Hepatocyte (in vitro differentiated cells): ENCODE measurements at regions not wholly inside any gene's neighbourhood (a gene's known extent, or its start where the extent isn't known, plus 50 kb on each side); places are given as distances from the start of the nearest gene placed in this dataset.

Source experiments
- DNase-seq: peaks from one replicate; pipeline ENCODE4 v3.0.0-alpha.2; 2016; ENCODE audit warnings: low spot score
- H2AFZ ChIP-seq: fragments of 200-600 bp; sonication (generic); 2 replicates; pipeline ENCODE4 v1.6.0; 2016; ENCODE audit warnings: antibody characterized with exemption, mild to moderate bottlenecking
- H3K27ac ChIP-seq: fragments of 200-600 bp; sonication (generic); 2 replicates; pipeline ENCODE4 v1.5.1; 2016; ENCODE audit warnings: mild to moderate bottlenecking
- H3K27me3 ChIP-seq: fragments of 200-600 bp; sonication (generic); 2 replicates; pipeline ENCODE4 v1.6.1; 2016
- H3K36me3 ChIP-seq: fragments of 200-600 bp; sonication (generic); replicated peaks from 2 replicates; pipeline ENCODE4 v1.5.1; 2016; ENCODE audit warnings: low read depth; ENCODE audit not compliant: insufficient read depth
- H3K4me1 ChIP-seq: fragments of 200-600 bp; sonication (generic); 2 replicates; pipeline ENCODE4 v1.5.1; 2016; ENCODE audit warnings: mild to moderate bottlenecking, moderate library complexity; ENCODE audit not compliant: insufficient read depth
- H3K4me2 ChIP-seq: fragments of 200-600 bp; sonication (generic); 2 replicates; pipeline ENCODE4 v1.6.0; 2016
- H3K4me3 ChIP-seq: fragments of 200-600 bp; sonication (generic); 2 replicates; pipeline ENCODE4 v1.5.1; 2016; ENCODE audit warnings: mild to moderate bottlenecking
- H3K79me2 ChIP-seq: fragments of 200-600 bp; sonication (generic); 2 replicates; pipeline ENCODE4 v1.6.0; 2017; ENCODE audit warnings: mild to moderate bottlenecking
- H3K9me2 ChIP-seq: fragments of 200-600 bp; sonication (generic); replicated peaks from 2 replicates; pipeline ENCODE4 v1.6.0; 2017; ENCODE audit warnings: mild to moderate bottlenecking; ENCODE audit not compliant: insufficient read depth
- H3K9me3 ChIP-seq: fragments of 200-600 bp; sonication (generic); 2 replicates; pipeline ENCODE4 v1.5.1; 2016; ENCODE audit warnings: low read depth, mild to moderate bottlenecking
- H4K20me1 ChIP-seq: fragments of 200-600 bp; sonication (generic); 2 replicates; pipeline ENCODE4 v1.6.0; 2016; ENCODE audit warnings: mild to moderate bottlenecking; ENCODE audit not compliant: insufficient read depth, poor library complexity, severe bottlenecking
- EZH2 ChIP-seq: fragments of 200-600 bp; sonication (generic); IDR thresholded peaks from 2 replicates; pipeline ENCODE4 v1.6.1; 2016; ENCODE audit warnings: antibody characterized with exemption, mild to moderate bottlenecking, borderline replicate concordance
- EZH2phosphoT487 ChIP-seq: fragments of 200-600 bp; sonication (generic); IDR thresholded peaks from one replicate; pipeline ENCODE4 v1.6.1; 2018; ENCODE audit warnings: antibody characterized with exemption, mild to moderate bottlenecking, low read depth, moderate library complexity; ENCODE audit not compliant: unreplicated experiment, severe bottlenecking
- WGBS: methylation state at CpG from one replicate; pipeline ENCODE4 v1.1.6; 2016; ENCODE audit warnings: low lambda C conversion rate; ENCODE audit errors: missing lambda C conversion rate; 5-methylcytosine and 5-hydroxymethylcytosine counted together
- TF ChIP-seq, protein P1 (sequence below): fragments of 200-600 bp; sonication (generic); IDR thresholded peaks from 2 replicates; pipeline ENCODE4 v1.5.1; 2016; ENCODE audit warnings: antibody characterized with exemption, mild to moderate bottlenecking; ENCODE audit not compliant: poor library complexity

DNA sequence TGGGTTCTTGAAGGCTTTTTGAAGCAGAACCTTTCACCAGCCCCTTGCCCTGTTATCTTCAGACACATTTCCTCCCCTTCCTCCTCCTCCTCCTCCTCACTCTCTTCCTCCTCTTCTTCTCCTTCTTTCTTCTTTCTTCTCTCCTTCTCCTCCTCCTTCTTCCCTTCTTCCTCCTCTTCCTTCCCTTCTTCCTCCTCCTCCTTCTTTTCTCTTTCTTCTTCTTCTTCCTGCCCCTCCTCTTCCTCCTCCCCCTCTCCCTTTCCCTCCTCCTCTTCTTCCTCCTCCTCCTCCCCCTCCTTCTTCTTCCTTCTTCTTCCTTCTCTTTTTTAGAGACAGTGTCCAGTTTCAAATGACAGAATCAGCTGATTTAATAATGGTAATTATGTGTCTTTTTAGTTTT, 226.0 kb downstream of the DKK2 start:
- DNase-seq = no peak
- no peaks in the 10 kb centered on the region for H3K4me1 ChIP-seq
- no peak overlapping the region for H3K27ac ChIP-seq
- no peak overlapping the region for H2AFZ ChIP-seq
- H3K79me2 ChIP-seq = no peaks in the 10 kb centered on the region
- H3K36me3 ChIP-seq = no peaks in the 10 kb centered on the region
- H3K27me3 ChIP-seq = no peaks in the 10 kb centered on the region
- TF ChIP-seq EZH2phosphoT487 (no peak), EZH2 (no peak)
- TF ChIP-seq, protein P1, sequence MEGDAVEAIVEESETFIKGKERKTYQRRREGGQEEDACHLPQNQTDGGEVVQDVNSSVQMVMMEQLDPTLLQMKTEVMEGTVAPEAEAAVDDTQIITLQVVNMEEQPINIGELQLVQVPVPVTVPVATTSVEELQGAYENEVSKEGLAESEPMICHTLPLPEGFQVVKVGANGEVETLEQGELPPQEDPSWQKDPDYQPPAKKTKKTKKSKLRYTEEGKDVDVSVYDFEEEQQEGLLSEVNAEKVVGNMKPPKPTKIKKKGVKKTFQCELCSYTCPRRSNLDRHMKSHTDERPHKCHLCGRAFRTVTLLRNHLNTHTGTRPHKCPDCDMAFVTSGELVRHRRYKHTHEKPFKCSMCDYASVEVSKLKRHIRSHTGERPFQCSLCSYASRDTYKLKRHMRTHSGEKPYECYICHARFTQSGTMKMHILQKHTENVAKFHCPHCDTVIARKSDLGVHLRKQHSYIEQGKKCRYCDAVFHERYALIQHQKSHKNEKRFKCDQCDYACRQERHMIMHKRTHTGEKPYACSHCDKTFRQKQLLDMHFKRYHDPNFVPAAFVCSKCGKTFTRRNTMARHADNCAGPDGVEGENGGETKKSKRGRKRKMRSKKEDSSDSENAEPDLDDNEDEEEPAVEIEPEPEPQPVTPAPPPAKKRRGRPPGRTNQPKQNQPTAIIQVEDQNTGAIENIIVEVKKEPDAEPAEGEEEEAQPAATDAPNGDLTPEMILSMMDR = no peak
- H3K9me3 ChIP-seq = no peaks in the 10 kb centered on the region
- no peaks in the 10 kb centered on the region for H3K9me2 ChIP-seq
- no peaks in the 10 kb centered on the region for H4K20me1 ChIP-seq
- no peak overlapping the region for H3K4me2 ChIP-seq
- no peak overlapping the region for H3K4me3 ChIP-seq

DNA sequence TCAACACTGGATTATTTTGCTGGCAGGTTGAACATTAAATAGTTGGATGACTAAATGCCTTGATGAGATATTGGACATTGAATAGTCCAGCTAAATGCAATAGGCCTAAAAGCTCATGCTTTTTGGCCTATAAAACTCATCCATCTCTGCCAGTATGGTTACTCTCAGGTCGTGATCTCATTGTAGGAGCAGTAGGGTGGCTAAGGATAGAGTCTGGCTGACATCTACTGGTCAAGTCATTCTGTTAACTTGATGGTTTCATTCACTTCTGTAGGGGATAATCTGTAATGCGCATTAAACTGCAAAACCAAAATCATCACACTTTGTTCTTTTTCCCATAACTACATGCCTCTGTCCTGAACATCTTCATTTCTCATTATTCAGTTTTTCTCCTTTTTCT, 227.0 kb downstream of the DKK2 start:
- Histone ChIP-seq H3K9me3 (no peaks in the 10 kb centered on the region), H3K4me2 (no peak overlapping the region), H3K4me1 (peaks cover under 1% of the 10 kb centered on the region), H3K79me2 (no peaks in the 10 kb centered on the region), H3K9me2 (no peaks in the 10 kb centered on the region), H4K20me1 (no peaks in the 10 kb centered on the region), H3K27ac (no peak overlapping the region), H3K36me3 (no peaks in the 10 kb centered on the region), H3K4me3 (no peak overlapping the region), H2AFZ (no peak overlapping the region), H3K27me3 (no peaks in the 10 kb centered on the region)
- 51% methylated on average over 2 of the region's 2 CpGs for WGBS
- peak; percentile 49 for DNase-seq
- TF ChIP-seq, protein P1 = peak; percentile 50
- no peak for TF ChIP-seq EZH2

DNA sequence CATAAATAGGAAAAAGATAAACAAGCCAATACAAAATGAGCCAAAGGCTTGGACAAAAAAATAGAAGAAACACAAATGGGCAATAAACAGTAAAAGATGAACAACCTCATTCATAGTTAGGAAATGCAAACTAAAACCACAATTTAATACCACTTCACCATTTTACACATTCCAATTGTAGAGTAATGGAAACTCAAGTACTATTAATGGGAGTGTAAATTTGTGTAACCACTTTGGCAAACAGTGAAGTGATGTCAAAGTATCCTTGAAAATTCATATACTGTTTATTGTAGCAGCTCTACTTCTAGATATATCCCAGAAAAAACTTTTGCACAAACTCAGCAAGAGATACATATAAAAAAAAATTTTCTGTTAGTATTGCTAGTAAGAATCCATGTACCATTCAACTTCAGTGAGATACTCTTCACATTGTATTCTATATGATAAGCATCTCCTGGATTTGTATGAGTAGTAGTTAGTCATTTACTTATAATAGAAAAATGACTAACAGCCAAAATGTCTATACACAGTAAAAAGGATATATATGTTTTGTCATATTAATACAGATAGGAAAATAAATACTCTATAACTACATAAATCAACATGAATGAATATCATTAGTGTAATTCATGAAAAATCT, 229.8 kb downstream of the DKK2 start:
- Histone ChIP-seq H3K27me3 (no peaks in the 10 kb centered on the region), H3K36me3 (no peaks in the 10 kb centered on the region), H4K20me1 (no peaks in the 10 kb centered on the region), H3K27ac (no peak overlapping the region), H2AFZ (no peak overlapping the region), H3K4me1 (peaks cover 6% of the 10 kb centered on the region), H3K9me2 (no peaks in the 10 kb centered on the region), H3K4me3 (no peak overlapping the region), H3K9me3 (no peaks in the 10 kb centered on the region), H3K79me2 (no peaks in the 10 kb centered on the region), H3K4me2 (no peak overlapping the region)
- TF ChIP-seq EZH2phosphoT487 = no peak
- TF ChIP-seq, protein P1 = no peak
- TF ChIP-seq EZH2 = no peak
- no peak for DNase-seq

DNA sequence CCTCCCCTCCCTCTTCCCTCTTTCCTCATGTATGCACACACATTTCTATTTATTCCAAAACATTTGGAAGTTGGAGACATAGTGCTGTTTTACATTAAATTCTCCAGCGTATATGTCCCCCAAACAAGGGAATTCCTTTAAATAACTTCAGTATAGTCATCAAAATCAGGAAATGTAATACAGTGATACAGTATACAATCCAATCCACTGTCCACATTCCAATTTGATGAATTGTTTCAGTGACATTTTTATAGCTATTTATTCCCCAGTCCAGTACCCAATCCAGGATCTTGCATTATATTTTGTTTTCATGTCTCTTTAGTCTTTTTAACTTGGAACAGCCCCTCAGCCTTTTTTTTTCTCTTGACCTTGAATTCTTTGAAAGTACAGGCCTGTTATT, 233.0 kb downstream of the DKK2 start:
- DNase-seq = no peak
- Histone ChIP-seq H3K36me3 (no peaks in the 10 kb centered on the region), H3K4me3 (no peak overlapping the region), H4K20me1 (no peaks in the 10 kb centered on the region), H3K4me2 (no peak overlapping the region), H2AFZ (no peak overlapping the region), H3K27me3 (no peaks in the 10 kb centered on the region), H3K4me1 (peaks cover 6% of the 10 kb centered on the region), H3K79me2 (no peaks in the 10 kb centered on the region), H3K27ac (no peak overlapping the region), H3K9me3 (no peaks in the 10 kb centered on the region), H3K9me2 (no peaks in the 10 kb centered on the region)
- no peak for TF ChIP-seq EZH2phosphoT487
- TF ChIP-seq, protein P1 = no peak
- no peak for TF ChIP-seq EZH2
- 42% methylated on average over 1 of the region's 1 CpG for WGBS
